ENCODE measurements at regions not wholly inside any gene's neighbourhood (a gene's known extent, or its start where the extent isn't known, plus 50 kb on each side); places are given as distances from the start of the nearest gene placed in this dataset.

GRCh38 chr12:73418541-73418940 is 1119.1 kb upstream of the ATXN7L3B start:
- TF ChIP-seq EZH2phosphoT487 (IDR thresholded peaks at IDR 0.05; ENCODE audit: insufficient read depth, low read depth) (no peak), EZH2 (IDR thresholded peaks at IDR 0.05; ENCODE audit: insufficient read depth, poor library complexity, severe bottlenecking) (no peak)

Data from GM23248 (cell line).